IPS-18c (cell line): ENCODE measurements at regions not wholly inside any gene's neighbourhood (a gene's known extent, or its start where the extent isn't known, plus 50 kb on each side); places are given as distances from the start of the nearest gene placed in this dataset.

Experiments used
- H3K4me3 ChIP-seq: 2 replicates; pipeline ENCODE4 v1.7.0; 2013; ENCODE audit warnings: low read depth, mild to moderate bottlenecking, low read length, moderate library complexity; ENCODE audit not compliant: insufficient read depth
- H3K9me3 ChIP-seq: one replicate; pipeline ENCODE4 v1.6.1; 2013; ENCODE audit warnings: mild to moderate bottlenecking, low read length, moderate library complexity; ENCODE audit not compliant: control insufficient read depth, insufficient read depth

GRCh38 chr9:29800821-29801220, 2227.5 kb upstream of the C9orf72 start:
- Histone ChIP-seq H3K4me3 (no peak overlapping the region), H3K9me3 (no peaks in the 10 kb centered on the region)

- Histone ChIP-seq H3K4me3 (no peak overlapping the region), H3K9me3 (no peaks in the 10 kb centered on the region)
These were observed 2229.2 kb upstream of the C9orf72 start for GRCh38 chr9:29802454-29802853.

- H3K9me3 ChIP-seq, result no peaks in the 10 kb centered on the region
These were observed 2233.8 kb upstream of the C9orf72 start for GRCh38 chr9:29806937-29807618.

GRCh38 chr9:29816954-29817703, 2243.8 kb upstream of the C9orf72 start:
- Histone ChIP-seq H3K4me3 (no peak overlapping the region), H3K9me3 (no peaks in the 10 kb centered on the region)

More at GRCh38 chr9:29806937-29807618, 2233.8 kb upstream of the C9orf72 start:
- H3K4me3 ChIP-seq, result no peak overlapping the region

GRCh38 chr9:29822458-29822857, 2249.2 kb upstream of the C9orf72 start:
- H3K9me3 ChIP-seq, result no peaks in the 10 kb centered on the region

GRCh38 chr9:29826421-29826820, 2253.1 kb upstream of the C9orf72 start:
- Histone ChIP-seq H3K4me3 (no peak overlapping the region), H3K9me3 (peaks cover 9% of the 10 kb centered on the region)

More at GRCh38 chr9:29822458-29822857, 2249.2 kb upstream of the C9orf72 start:
- H3K4me3 ChIP-seq, result no peak overlapping the region

GRCh38 chr9:29830821-29831220, 2257.5 kb upstream of the C9orf72 start:
- peaks cover 9% of the 10 kb centered on the region for H3K9me3 ChIP-seq
- no peak overlapping the region for H3K4me3 ChIP-seq

GRCh38 chr9:29838491-29839020, 2265.3 kb upstream of the C9orf72 start:
- no peaks in the 10 kb centered on the region for H3K9me3 ChIP-seq
- H3K4me3 ChIP-seq, result no peak overlapping the region

- H3K4me3 ChIP-seq, result no peak overlapping the region
- H3K9me3 ChIP-seq, result no peaks in the 10 kb centered on the region
These were observed 2271.0 kb upstream of the C9orf72 start for GRCh38 chr9:29844251-29844650.

GRCh38 chr9:29850664-29851063, 2277.4 kb upstream of the C9orf72 start:
- no peaks in the 10 kb centered on the region for H3K9me3 ChIP-seq
- H3K4me3 ChIP-seq, result no peak overlapping the region

- H3K9me3 ChIP-seq, result peaks cover 2% of the 10 kb centered on the region
These were observed 2288.5 kb upstream of the C9orf72 start for GRCh38 chr9:29861803-29862202.

GRCh38 chr9:29865764-29866313, 2292.6 kb upstream of the C9orf72 start:
- Histone ChIP-seq H3K4me3 (no peak overlapping the region), H3K9me3 (peaks cover 2% of the 10 kb centered on the region)

More at GRCh38 chr9:29861803-29862202, 2288.5 kb upstream of the C9orf72 start:
- H3K4me3 ChIP-seq, result no peak overlapping the region

- H3K4me3 ChIP-seq, result no peak overlapping the region
- H3K9me3 ChIP-seq, result peaks cover 2% of the 10 kb centered on the region
These were observed 2293.3 kb upstream of the C9orf72 start for GRCh38 chr9:29866556-29866955.

- Histone ChIP-seq H3K9me3 (no peaks in the 10 kb centered on the region), H3K4me3 (no peak overlapping the region)
These were observed 2300.3 kb upstream of the C9orf72 start for GRCh38 chr9:29873579-29873978.

GRCh38 chr9:29875547-29875946, 2302.3 kb upstream of the C9orf72 start:
- Histone ChIP-seq H3K9me3 (no peaks in the 10 kb centered on the region), H3K4me3 (no peak overlapping the region)

- Histone ChIP-seq H3K4me3 (no peak overlapping the region), H3K9me3 (no peaks in the 10 kb centered on the region)
These were observed 2309.5 kb upstream of the C9orf72 start for GRCh38 chr9:29882767-29883166.

GRCh38 chr9:29906065-29906464, 2332.8 kb upstream of the C9orf72 start:
- Histone ChIP-seq H3K4me3 (no peak overlapping the region), H3K9me3 (no peaks in the 10 kb centered on the region)

- H3K4me3 ChIP-seq, result no peak overlapping the region
- no peaks in the 10 kb centered on the region for H3K9me3 ChIP-seq
These were observed 2354.8 kb upstream of the C9orf72 start for GRCh38 chr9:29928072-29928471.
